ENCODE measurements at regions not wholly inside any gene's neighbourhood (a gene's known extent, or its start where the extent isn't known, plus 50 kb on each side); places are given as distances from the start of the nearest gene placed in this dataset.

DNA sequence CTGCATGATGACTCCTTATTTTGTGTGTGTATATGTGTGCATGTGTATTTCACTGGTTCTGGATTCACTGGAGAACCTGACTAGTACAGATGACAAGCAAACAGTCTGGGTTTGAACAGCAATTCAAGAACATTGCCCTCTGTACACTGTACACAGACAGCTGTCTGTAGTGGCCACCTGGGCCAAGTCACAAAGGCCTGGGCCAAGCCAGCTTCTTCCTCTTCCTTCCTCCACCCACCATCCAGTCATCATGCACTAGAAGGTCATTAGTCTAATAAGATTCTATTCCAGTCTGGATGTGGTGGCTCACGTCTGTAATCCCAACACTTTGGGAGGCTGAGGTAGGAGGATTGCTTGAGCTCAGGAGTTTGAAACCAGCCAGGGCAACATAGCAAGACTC is 155.9 kb downstream of the ELAVL4 start:
- TF ChIP-seq POLR2A (IDR thresholded peaks at IDR 0.05), result no peak
- no peak for TF ChIP-seq CTCF (IDR thresholded peaks at IDR 0.05)
